ENCODE measurements at regions not wholly inside any gene's neighbourhood (a gene's known extent, or its start where the extent isn't known, plus 50 kb on each side); places are given as distances from the start of the nearest gene placed in this dataset.

- H3K79me2 ChIP-seq (ENCODE audit: low read depth), result no peaks in the 10 kb centered on the region
- CTCF ChIA-PET, result no interaction called here
- H3K27me3 ChIP-seq (ENCODE audit: insufficient read depth, low read depth), result no peaks in the 10 kb centered on the region
- no peak overlapping the region for H3K4me2 ChIP-seq
- intact Hi-C loops (cut with micrococcal nuclease; ENCODE audit: unreplicated experiment), result no loop called here
- no peaks in the 10 kb centered on the region for H3K9me3 ChIP-seq (ENCODE audit: insufficient read depth, low read depth)
- BruUV-seq (replicated peaks), result no TSS peak
- H3K4me3 ChIP-seq, result no peak overlapping the region
- POLR2A ChIA-PET (ENCODE audit: unreplicated experiment), result no interaction called here
- no peak overlapping the region for H2AFZ ChIP-seq
- no peaks in the 10 kb centered on the region for H4K20me1 ChIP-seq (ENCODE audit: insufficient read depth)
- no peaks in the 10 kb centered on the region for H3K4me1 ChIP-seq (replicated peaks; ENCODE audit: insufficient read depth)
- TF ChIP-seq, protein P1, sequence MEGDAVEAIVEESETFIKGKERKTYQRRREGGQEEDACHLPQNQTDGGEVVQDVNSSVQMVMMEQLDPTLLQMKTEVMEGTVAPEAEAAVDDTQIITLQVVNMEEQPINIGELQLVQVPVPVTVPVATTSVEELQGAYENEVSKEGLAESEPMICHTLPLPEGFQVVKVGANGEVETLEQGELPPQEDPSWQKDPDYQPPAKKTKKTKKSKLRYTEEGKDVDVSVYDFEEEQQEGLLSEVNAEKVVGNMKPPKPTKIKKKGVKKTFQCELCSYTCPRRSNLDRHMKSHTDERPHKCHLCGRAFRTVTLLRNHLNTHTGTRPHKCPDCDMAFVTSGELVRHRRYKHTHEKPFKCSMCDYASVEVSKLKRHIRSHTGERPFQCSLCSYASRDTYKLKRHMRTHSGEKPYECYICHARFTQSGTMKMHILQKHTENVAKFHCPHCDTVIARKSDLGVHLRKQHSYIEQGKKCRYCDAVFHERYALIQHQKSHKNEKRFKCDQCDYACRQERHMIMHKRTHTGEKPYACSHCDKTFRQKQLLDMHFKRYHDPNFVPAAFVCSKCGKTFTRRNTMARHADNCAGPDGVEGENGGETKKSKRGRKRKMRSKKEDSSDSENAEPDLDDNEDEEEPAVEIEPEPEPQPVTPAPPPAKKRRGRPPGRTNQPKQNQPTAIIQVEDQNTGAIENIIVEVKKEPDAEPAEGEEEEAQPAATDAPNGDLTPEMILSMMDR (conservative IDR thresholded peaks at IDR 0.05), result no peak
- TF ChIP-seq EZH2 (IDR thresholded peaks at IDR 0.05; ENCODE audit: low read depth), result no peak
- no peaks in the 10 kb centered on the region for H3K9me2 ChIP-seq (ENCODE audit: insufficient read depth)
- DNase-seq, result no peak
- no peaks in the 10 kb centered on the region for H3F3A ChIP-seq (ENCODE audit: insufficient read depth, low read depth)
- H3K27ac ChIP-seq, result no peak overlapping the region
- no peaks in the 10 kb centered on the region for H3K36me3 ChIP-seq (ENCODE audit: low read depth)
Observed at GRCh38 chr4:18582841-18583240, 561.3 kb upstream of the LCORL start.

GRCh38 chr4:18578307-18578706, 556.8 kb upstream of the LCORL start:
- Histone ChIP-seq H3K4me3 (no peak overlapping the region), H3K36me3 (ENCODE audit: low read depth) (no peaks in the 10 kb centered on the region), H3K4me1 (replicated peaks; ENCODE audit: insufficient read depth) (no peaks in the 10 kb centered on the region), H4K20me1 (ENCODE audit: insufficient read depth) (no peaks in the 10 kb centered on the region), H3K9me2 (ENCODE audit: insufficient read depth) (no peaks in the 10 kb centered on the region), H3K9me3 (ENCODE audit: insufficient read depth, low read depth) (no peaks in the 10 kb centered on the region), H2AFZ (no peak overlapping the region), H3K27ac (no peak overlapping the region), H3K4me2 (no peak overlapping the region), H3K79me2 (ENCODE audit: low read depth) (no peaks in the 10 kb centered on the region), H3K27me3 (ENCODE audit: insufficient read depth, low read depth) (no peaks in the 10 kb centered on the region), H3F3A (ENCODE audit: insufficient read depth, low read depth) (no peaks in the 10 kb centered on the region)
- CTCF ChIA-PET, result no interaction called here
- TF ChIP-seq, protein P1 (conservative IDR thresholded peaks at IDR 0.05), result no peak
- no peak for TF ChIP-seq EZH2 (IDR thresholded peaks at IDR 0.05; ENCODE audit: low read depth)
- POLR2A ChIA-PET (ENCODE audit: unreplicated experiment), result no interaction called here
- no TSS peak for BruUV-seq (replicated peaks)
- intact Hi-C loops (cut with micrococcal nuclease; ENCODE audit: unreplicated experiment), result no loop called here
- DNase-seq, result no peak

GRCh38 chr4:18572481-18572880, 550.9 kb upstream of the LCORL start:
- Histone ChIP-seq H3K4me2 (no peak overlapping the region), H2AFZ (no peak overlapping the region), H4K20me1 (ENCODE audit: insufficient read depth) (no peaks in the 10 kb centered on the region), H3K27ac (no peak overlapping the region), H3K4me1 (replicated peaks; ENCODE audit: insufficient read depth) (no peaks in the 10 kb centered on the region), H3K36me3 (ENCODE audit: low read depth) (no peaks in the 10 kb centered on the region), H3K4me3 (no peak overlapping the region), H3K27me3 (ENCODE audit: insufficient read depth, low read depth) (no peaks in the 10 kb centered on the region), H3K9me3 (ENCODE audit: insufficient read depth, low read depth) (no peaks in the 10 kb centered on the region), H3F3A (ENCODE audit: insufficient read depth, low read depth) (no peaks in the 10 kb centered on the region), H3K79me2 (ENCODE audit: low read depth) (no peaks in the 10 kb centered on the region), H3K9me2 (ENCODE audit: insufficient read depth) (no peaks in the 10 kb centered on the region)
- ChIA-PET CTCF (no interaction called here), POLR2A (ENCODE audit: unreplicated experiment) (no interaction called here)
- intact Hi-C loops (cut with micrococcal nuclease; ENCODE audit: unreplicated experiment), result no loop called here
- no TSS peak for BruUV-seq (replicated peaks)
- TF ChIP-seq, protein P1 (conservative IDR thresholded peaks at IDR 0.05), result no peak
- TF ChIP-seq EZH2 (IDR thresholded peaks at IDR 0.05; ENCODE audit: low read depth), result no peak
- DNase-seq, result no peak

All from PC-9 (cell line).